NOMO-1 treated with dmso at 0.1 percent for 144 hours (cell line): ENCODE measurements at regions not wholly inside any gene's neighbourhood (a gene's known extent, or its start where the extent isn't known, plus 50 kb on each side); places are given as distances from the start of the nearest gene placed in this dataset.
"Not testable (repeated sequence)": the region's sequence is repeated elsewhere in the genome, so short reads cannot be mapped to it uniquely, and the experiment has no call there.

Source experiments
- DNase-seq: peaks from one replicate; lab custom pipeline; 2025; ENCODE audit not compliant: unreplicated experiment; lab: John Stamatoyannopoulos, UW

DNA sequence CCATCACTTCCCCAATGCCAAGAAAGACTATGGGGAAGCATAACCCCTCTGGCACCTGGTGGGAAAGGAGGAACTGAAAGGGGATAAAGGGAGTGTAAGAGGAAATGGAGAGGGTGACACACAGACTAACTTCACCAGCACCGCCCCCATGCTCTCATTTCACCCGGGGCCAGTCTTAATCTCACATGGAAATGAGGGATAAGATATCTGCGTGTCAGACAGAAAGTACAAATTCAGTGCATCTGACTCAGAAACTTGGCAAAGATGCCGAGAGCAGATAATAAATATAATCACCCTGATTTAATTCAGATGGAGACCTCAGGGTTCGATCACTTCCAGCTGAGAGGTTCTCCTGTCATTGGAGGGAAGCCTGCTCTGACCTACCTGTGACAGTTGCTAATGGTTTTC is 191.6 kb downstream of the DUSP6 start:
- peak; percentile 57 for DNase-seq

GRCh38 chr12:89157413-89157812 is 194.9 kb downstream of the DUSP6 start:
- no peak for DNase-seq

GRCh38 chr12:89156862-89157262 is 195.4 kb downstream of the DUSP6 start:
- no peak for DNase-seq

GRCh38 chr12:89156340-89156739 is 196.0 kb downstream of the DUSP6 start:
- DNase-seq = peak; percentile 36

DNA sequence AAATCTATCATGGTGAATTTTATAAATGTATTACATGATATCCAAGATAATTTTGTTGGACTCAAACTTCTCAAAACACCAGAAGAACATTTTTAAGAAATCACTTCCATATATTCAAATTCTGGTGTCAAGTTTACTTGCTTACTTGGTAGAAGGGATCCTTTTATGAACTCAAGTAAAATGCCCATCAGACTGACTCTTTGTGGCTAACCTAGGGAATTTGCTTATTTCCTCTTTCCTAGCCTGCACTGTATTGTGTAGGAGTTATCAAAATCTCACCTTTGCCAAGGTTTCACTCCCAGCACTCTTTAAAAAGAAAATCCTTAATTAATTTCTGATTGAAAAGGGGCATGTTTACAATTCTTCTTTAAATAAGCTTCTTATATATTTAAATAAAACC is 196.5 kb downstream of the DUSP6 start:
- DNase-seq = no peak

DNA sequence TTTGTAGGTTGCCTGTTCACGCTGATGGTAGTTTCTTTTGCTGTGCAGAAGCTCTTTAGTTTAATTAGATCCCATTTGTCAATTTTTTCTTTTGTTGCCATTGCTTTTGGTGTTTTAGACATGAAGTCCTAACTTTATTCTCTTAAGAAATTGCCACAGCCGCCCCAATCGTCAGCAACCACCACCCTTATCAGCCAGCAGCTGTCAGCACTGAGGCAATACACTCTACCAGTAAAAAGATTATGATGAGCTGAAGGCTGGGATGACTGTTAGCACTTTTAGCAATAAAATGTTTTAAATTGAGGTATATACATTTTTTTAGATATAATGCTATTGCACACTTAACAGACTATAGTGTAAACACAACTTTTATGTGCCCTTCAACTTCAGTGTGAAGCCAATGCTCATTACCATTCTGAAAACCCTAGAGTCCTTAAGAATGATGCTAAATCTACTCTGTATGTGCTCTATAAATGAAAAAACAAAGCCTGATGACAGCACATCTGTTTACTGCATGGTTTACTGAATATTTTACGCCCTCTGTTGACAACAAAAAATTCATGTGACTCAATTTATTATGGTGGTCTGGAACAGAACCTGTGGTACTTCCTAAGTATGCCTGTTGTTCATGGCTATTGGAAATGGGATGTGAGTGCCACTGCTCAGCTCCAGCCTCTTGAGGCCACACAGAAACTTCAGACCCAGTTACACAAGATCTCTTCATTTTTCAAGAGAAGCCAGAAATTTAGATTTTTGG is 197.4 kb downstream of the DUSP6 start:
- no peak for DNase-seq

DNA sequence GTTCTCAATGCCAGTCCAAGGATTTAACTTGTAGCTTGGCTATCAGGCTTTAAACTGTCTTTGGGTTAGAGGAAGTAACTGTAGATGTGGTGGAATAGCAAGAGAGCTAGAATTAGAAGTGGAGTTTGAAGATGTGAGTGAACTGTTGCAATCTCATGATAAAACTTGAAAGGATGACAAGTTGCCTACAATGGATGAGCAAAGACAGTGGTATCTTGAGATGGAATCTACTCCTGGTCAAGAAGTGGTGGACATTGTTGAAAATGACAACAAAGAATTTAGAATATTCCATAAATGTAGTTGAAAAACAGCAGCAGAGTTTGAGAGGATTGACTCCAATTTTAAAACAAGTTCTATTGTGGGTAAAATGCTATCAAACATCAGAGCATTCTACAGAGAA is 199.0 kb downstream of the DUSP6 start:
- peak; percentile 43 for DNase-seq

- no peak for DNase-seq
These were observed 200.8 kb downstream of the DUSP6 start for GRCh38 chr12:89151536-89151935.

DNA sequence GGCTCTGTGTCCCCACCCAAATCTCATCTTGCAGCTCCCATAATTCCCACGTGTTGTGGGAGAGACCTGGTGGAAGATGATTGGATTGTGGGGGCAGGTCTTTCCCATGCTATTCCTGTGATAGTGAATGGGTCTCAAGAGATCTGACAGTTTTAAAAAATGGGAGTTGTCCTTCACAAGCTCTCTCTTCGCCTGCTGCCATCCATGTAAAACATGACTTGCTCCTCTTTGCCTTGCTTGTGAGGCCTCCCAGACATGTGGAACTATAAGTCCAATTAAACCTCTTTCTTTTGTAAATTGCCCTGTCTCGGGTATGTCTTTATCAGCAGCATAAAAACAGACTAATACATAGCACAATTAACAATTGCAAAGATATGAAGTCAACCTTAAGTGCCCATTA is 201.5 kb downstream of the DUSP6 start:
- not testable (repeated sequence) for DNase-seq

- no peak for DNase-seq
These were observed 211.6 kb downstream of the DUSP6 start for GRCh38 chr12:89140602-89141238.

DNA sequence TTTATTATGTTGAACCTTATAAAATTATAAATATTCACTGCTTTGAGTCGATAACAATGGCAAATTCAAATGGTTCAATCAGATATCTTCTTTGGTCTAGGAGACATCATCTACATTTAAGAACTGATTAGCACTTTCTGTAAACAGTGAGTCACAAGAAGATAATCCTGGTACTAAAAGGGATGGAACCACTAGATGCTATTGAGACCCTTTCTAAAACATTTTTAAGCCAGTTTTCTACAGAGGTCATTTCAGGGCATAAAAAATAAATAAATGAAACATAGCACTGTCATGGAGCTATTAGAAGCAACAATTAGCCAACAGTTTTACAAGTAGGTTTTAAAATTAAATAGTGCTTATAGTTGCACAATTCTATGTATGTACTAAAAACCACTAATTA is 212.2 kb downstream of the DUSP6 start:
- DNase-seq = no peak

DNA sequence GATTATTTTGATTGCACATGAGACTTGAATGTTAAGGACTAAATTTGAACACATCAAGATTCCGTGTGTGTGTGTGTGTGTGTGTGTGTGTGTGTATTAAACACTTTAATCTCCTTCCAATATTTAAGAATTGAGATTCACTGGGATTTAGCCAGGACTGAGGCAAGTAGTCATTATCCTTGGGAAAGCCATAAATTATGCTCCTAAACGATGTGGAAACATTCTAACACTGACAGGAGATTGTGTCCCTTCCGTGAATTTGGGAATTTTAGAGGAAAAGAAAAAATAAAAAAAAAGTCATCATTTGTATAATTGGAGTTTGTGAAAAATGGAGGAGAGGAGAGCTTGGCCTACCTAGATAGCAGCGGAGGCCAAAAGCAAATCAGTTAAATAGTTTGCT is 212.9 kb downstream of the DUSP6 start:
- DNase-seq = no peak

- no peak for DNase-seq
These were observed 214.1 kb downstream of the DUSP6 start for GRCh38 chr12:89138048-89138852.

DNA sequence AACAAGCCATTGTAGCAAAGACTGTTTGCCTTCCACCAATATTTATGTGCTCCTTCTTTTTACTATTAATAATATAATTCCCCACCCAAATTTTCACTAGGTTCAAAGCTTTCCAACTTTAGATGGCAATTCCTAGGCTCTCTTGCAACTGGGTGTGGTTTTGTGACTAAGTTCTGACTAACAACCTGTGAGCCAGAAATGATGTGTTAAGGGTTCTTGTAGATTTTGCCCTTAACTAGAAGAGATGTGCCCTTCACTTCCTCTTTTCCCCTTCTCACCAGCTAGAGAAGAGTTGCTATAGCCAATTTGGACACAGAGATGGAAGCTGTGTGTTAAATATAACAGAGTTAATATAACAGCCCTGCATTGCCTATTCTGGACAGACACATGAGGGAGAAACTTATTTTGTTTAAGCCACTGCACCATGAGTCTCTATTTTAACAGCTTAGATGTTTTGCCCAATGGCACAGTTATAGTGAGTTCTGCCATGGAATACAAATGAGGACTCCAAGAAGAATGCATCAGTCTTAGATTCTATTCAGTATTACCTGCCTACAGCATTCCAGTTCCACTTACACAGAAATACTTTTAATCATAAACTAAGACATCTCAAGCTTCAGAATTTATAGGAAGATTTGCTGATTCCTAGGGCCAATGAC is 216.2 kb downstream of the DUSP6 start:
- DNase-seq = peak; percentile 46

GRCh38 chr12:89134213-89134770 is 218.0 kb downstream of the DUSP6 start:
- DNase-seq = no peak

DNA sequence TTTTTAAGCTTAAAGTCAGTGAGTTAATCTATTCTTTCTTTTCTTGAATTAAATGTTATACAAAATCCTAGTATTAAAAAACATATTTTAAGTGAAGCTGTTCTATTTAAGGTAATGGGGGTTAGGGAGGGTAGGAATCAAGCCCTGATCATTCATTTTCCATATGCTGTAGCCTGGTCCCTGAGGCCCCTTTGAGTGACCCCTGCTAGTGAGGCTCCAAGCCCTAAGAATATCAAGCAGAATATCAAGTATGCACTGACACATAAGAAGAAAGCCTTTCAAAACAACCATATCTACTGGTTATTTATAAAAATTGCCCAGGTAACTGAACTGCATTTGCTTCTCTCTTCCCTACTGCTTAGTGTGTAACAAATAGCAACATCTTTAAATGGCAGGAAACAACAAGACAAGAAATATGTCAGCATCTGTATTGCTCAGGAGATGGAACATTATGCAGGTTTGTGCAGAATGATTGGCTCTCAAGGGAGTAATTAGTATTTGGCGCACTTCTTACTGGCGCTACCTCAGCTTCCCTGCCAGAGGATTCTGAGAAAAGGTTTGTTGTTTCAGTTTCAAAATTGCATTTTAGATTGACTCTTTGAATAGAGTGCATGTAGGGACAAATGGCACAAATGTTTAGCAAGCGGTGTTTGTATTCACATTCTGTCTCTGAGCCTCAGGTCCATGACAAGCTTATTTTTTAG is 223.0 kb downstream of the DUSP6 start:
- no peak for DNase-seq

DNA sequence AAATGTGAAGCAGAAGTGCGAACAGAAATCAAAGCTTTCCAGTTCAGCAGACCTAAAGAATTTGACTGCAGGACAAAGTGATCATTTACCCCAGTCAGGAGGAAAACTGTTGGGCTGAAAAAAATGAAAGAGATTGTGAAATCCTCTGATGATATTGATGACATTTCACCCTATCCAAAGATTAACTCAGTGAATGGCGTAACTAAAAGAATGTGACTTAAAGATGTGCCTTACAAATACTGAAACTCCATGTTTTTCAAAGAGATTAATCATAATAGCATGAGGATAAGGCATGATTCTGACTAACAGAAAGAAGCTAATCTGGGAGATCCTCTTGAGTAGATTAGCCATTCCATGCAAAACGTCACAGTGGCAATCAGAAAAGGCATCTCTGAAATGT is 225.6 kb downstream of the DUSP6 start:
- no peak for DNase-seq

GRCh38 chr12:89122852-89123251 is 229.4 kb downstream of the DUSP6 start:
- no peak for DNase-seq

GRCh38 chr12:89117448-89118034 is 234.8 kb downstream of the DUSP6 start:
- DNase-seq = no peak

DNA sequence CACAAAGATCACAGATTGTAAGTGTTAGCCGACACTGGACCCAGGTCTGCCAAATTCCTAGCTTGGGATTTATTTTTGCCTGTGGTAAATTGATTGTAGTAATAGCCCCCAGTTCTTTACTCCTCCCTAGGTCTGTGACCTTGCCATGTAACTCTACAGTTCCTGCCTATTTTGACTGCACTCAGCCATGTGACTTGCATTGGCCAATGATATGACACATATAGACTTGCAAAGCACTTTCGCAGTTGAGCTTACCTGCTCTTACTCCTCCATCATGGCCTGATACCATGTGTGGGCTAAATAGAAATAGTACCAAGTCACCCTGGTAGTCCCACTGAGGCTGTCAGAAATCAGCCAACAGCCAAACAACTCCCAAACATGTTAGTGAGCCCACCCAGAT is 240.3 kb downstream of the DUSP6 start:
- DNase-seq = no peak
